ENCODE measurements at regions not wholly inside any gene's neighbourhood (a gene's known extent, or its start where the extent isn't known, plus 50 kb on each side); places are given as distances from the start of the nearest gene placed in this dataset.

- no peak for DNase-seq (ENCODE audit: low read depth in 2 of 2)
These were observed 343.4 kb downstream of the BCAT1 start for GRCh38 chr12:24605466-24605865.

DNA sequence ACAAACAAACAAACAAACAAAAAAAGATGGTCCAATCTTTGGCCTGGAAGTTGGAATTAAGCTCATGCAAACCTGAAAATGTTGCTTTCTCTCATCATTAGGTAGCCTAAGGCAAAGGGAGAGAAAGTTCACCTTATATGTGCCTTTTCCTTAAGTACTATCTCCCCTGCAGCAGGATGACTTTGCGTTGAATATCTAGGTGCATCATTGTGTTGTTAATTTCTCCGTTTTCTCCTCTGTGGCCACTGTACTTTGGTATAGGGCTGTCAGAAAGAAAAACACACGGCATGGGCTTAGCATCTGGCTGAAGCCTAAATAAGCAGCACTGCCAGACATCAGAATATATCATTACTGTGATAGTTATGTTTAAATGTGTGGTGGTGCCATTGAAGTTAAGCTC, 345.5 kb downstream of the BCAT1 start:
- DNase-seq (ENCODE audit: low read depth in 2 of 2): no peak

DNA sequence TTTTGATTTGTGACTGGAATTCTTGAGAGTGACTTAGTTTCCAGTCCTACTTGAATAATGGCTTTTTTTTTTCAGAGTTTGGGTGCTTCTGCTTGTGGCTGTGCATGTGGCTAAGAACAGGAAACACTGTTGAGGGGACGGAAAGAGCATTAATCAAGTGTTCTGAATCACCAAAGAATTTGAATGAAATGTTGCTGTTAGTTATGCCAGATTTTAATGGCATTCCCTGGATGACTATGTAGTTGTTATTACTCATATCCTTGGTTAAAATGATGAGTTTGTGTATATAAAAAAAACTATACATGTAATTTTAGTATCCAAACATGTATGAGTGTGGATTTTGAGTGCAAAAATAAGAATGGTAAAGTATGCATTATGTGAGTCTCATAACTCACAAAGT, 347.9 kb downstream of the BCAT1 start:
- DNase-seq (ENCODE audit: low read depth in 2 of 2): no peak

DNA sequence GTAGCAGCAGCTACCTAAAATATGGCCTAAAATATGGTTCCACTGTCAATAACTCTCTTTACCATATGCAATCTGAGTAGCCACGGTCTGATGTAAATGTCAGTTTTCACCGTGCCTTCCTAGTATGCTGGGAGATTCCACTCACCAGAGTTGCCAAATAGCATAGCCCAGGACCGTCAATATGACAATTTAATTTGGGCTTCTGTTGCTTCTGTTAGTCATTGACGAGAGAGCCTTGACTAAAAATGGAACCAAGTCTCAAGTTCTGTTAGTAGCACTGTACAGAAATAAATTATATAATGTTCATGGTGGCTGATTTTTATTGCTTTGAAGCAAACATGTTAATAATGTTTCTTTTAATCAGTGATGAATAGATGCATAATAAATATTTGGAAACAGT, 348.4 kb downstream of the BCAT1 start:
- DNase-seq (ENCODE audit: low read depth in 2 of 2): no peak

GRCh38 chr12:24599736-24600135, 349.2 kb downstream of the BCAT1 start:
- DNase-seq (ENCODE audit: low read depth in 2 of 2): no peak

GRCh38 chr12:24597580-24597979, 351.3 kb downstream of the BCAT1 start:
- no peak for DNase-seq (ENCODE audit: low read depth in 2 of 2)

DNA sequence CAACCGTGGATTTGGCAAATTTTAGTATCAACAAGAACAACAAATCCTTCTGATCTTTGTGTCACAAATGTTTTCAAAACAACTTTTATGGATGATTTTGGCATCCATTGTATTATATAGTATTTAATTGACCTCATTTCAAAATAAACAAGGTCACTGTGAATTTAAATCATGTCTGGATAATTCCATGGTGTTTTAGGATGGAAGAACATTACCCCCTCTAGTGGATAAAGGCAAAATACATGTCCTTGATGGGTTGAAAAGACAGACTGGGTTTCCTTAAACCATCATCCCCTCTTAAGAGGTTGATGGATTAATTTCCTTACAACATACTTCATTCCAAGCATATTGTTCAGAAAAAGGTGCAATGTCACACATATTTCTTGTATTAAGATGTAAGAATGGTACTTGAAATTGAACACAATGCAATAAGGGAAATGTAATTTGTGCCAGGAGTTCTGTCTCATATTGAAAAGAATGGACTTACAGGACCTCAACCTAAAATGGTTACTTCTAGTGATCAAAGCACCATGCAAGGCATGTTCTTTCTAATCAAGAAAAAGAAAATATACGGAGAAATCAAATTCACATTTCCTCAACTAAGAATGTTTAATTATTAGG, 352.0 kb downstream of the BCAT1 start:
- no peak for DNase-seq (ENCODE audit: low read depth in 2 of 2)

DNA sequence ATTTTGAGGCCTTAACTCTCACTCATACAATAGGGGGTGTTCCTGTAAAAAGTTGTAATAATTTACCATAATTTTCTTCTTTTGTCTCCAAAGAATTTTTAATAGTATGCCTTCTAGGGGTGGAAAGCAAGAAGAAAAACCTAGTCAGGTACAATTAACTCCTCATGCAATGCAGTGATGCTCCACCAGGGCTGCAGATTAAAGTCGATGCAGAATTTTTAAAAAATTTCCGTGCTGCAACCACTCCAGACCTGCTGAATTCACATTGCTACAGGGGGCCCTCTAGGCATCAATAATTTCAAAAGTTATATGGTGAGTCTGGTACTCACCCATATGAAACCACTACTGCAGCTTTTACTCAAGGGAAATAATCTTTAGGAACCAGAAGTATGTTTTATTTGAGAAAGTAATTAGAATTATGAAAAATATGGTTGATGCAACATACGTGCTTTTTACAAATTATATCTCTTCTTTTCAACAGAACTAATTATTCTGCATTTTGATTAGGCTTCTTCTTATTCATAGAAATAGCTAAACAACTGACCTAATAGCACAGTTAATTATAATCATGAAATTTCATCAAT, 353.2 kb downstream of the BCAT1 start:
- no peak for DNase-seq (ENCODE audit: low read depth in 2 of 2)

- no peak for DNase-seq (ENCODE audit: low read depth in 2 of 2)
These were observed 357.0 kb downstream of the BCAT1 start for GRCh38 chr12:24591715-24592440.

- DNase-seq (ENCODE audit: low read depth in 2 of 2): no peak
These were observed 357.7 kb downstream of the BCAT1 start for GRCh38 chr12:24591079-24591626.

- DNase-seq (ENCODE audit: low read depth in 2 of 2): no peak
These were observed 362.6 kb downstream of the BCAT1 start for GRCh38 chr12:24586293-24586692.

GRCh38 chr12:24584032-24584675, 364.7 kb downstream of the BCAT1 start:
- no peak for DNase-seq (ENCODE audit: low read depth in 2 of 2)

DNA sequence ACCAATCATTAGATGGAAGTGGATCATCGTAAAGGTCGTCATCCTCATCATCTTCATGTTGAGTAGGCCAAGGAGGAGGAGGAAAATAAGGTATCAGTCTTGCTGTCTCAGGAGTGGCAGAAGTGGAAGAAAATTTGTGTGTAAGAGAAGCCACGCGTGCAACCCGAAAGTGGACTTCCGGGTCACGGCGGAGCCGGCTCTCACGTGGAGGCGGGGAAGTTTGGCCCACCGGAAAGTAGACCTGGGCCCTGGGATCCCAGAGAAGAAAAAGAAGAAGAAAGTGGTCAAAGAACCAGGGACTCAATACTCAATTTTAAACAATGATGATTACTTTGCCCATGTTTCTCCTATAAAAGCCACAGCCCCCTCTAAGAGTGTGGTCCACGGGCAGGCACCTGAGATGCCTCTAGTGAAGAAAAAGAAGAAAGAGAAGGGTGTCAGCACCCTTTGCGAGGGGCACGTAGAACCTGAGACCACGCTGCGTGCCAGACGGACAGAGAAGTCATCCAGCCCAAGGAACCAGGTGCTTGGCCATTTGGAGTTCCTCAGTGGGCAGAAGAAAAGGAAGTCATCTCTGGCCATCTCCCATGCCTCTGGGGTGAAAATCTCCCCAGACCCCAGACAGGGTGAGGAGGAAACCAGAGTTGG, 365.8 kb downstream of the BCAT1 start:
- DNase-seq (ENCODE audit: low read depth in 2 of 2): no peak

GRCh38 chr12:24574538-24574937, 374.4 kb downstream of the BCAT1 start:
- DNase-seq (ENCODE audit: low read depth in 2 of 2): no peak

DNA sequence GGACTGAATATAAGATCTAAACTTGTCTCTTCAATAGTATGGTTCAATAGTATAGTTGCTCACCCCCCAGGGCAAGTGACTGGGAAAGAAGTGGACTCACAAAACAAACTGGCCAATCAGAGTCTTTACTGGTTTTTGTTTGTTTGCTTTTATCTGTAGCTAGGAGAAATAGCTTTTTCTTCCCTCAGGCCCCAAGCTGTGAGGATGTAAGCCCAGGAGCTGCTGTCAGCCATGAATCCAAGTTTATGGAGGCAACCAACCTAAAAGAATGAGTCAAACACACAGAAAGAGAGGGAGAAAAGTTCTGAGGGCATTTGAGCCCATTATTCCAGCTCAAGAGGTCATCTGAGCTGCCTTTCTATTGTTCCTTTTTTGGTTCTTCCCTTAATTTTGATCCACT, 375.3 kb downstream of the BCAT1 start:
- DNase-seq (ENCODE audit: low read depth in 2 of 2): no peak

DNA sequence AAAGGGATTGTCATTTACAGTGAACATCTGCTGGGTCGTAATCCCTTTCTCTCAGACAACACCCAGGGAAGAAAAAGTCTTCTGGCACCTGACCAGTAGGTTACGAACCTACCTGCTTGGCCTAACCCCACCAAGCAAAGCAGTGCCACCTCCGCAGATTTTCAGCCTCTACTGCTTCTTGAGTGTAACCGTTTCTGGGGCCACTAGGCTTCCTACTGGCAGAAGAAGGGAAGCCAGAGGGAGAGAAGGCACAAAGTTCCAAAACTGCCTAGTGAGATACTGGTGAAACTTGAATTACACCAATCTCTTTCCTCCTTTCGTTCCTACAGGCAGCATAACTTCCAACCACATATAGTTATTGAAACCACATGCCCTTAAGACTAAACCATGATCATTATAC, 383.6 kb downstream of the BCAT1 start:
- no peak for DNase-seq (ENCODE audit: low read depth in 2 of 2)

DNA sequence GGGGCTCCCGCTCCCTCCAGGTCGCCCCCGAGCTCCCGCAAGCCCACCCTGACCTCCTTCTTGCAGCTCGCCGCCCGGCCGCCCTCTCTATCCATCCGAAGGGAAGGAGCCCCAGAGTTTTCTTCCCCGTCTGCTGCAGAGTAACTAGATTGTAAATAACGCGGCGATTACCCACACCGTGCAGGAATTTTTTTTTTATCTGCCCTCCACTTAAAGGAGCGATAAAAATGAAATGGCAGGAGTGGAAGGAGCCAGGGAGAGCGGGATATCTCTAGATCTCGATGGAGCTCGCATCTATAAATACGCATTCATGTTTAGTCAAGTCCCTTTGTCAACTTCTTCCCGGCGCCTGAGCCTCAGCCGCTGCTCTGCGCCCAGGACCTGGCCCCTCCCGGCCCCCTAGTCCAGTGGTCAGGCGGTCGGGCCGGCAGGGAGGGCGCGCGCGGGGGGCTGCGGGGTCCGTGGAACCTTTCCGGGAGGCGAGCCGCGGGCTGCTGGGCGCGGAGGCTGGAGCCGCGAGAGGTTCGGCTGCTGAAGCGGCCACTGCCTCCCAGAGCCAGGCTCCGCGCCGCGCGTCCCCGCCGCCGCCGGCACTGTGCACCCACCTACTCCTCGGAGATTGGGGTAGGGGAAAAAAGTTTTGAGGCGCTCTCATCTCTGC, 386.0 kb downstream of the BCAT1 start:
- DNase-seq (ENCODE audit: low read depth in 2 of 2): no peak

DNA sequence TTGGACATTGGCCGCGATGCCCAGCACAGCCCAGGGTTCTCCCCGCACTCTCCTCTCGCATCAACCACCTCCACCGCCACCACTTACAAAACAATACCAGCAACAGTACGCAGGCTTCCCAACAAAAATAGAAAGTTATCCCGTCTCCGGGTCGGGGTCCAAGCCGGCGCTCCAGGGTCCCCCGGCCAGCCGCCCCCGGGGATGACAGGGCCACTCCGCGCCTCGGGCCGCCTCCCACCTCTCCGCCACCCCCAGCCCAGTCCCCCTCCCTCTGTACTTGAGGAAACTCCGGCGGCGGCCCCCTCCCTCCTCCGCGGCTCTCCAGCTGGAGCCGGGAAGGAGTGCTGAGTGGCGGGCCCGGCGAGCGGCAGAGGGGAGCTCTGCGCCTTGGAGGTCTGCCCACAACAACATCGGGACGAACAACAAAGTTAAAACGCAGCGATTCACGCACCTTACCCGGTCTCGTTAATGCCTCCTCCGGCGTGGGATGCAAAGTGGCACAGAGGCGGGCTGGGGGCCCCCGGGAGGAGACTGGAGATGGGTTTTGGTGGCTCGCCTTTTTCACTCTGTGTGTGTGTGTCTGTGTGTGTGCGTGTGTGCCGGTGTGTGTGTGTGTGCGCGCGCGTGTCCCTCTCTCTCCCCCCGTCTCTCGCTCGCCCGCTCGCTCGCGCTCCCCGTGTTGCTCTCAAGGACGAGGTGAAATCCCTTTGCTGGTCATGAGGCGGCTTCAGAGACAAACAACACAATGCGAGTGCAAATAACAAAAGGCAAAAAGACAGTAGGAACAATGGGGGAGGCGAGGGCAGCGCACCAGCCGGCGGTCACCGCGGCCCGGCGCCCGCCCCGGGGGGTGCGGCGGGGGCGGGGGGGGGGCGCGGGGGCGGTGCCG, 386.8 kb downstream of the BCAT1 start:
- DNase-seq (ENCODE audit: low read depth in 2 of 2): no peak

GRCh38 chr12:24561411-24561871, 387.5 kb downstream of the BCAT1 start:
- DNase-seq (ENCODE audit: low read depth in 2 of 2): no peak

GRCh38 chr12:24560831-24561271, 388.1 kb downstream of the BCAT1 start:
- DNase-seq (ENCODE audit: low read depth in 2 of 2): no peak

Data from stimulated activated CD8-positive, alpha-beta memory T cell treated with anti-CD3 and anti-CD28 coated beads, Interleukin-15, amount 100 ng/mL, for 48 hours (primary cell).